ENCODE measurements at regions not wholly inside any gene's neighbourhood (a gene's known extent, or its start where the extent isn't known, plus 50 kb on each side); places are given as distances from the start of the nearest gene placed in this dataset.
"Not testable (repeated sequence)": the region's sequence is repeated elsewhere in the genome, so short reads cannot be mapped to it uniquely, and the experiment has no call there.

GRCh38 chr22:48628891-48629543 lies 1198.7 kb downstream of the BRD1 start:
- no peak for TF ChIP-seq CTCF (IDR thresholded peaks at IDR 0.05; ENCODE audit: low read depth, low read length, missing control alignments)
- DNase-seq (ENCODE audit: extremely low read depth, low read depth): no peak
- no peak overlapping the region for H3K4me3 ChIP-seq (replicated peaks; ENCODE audit: low read depth, low read length)

GRCh38 chr22:48627966-48628365 lies 1199.7 kb downstream of the BRD1 start:
- no peak overlapping the region for H3K4me3 ChIP-seq (replicated peaks; ENCODE audit: low read depth, low read length)
- TF ChIP-seq CTCF (IDR thresholded peaks at IDR 0.05; ENCODE audit: low read depth, low read length, missing control alignments): no peak
- no peak for DNase-seq (ENCODE audit: extremely low read depth, low read depth)

DNA sequence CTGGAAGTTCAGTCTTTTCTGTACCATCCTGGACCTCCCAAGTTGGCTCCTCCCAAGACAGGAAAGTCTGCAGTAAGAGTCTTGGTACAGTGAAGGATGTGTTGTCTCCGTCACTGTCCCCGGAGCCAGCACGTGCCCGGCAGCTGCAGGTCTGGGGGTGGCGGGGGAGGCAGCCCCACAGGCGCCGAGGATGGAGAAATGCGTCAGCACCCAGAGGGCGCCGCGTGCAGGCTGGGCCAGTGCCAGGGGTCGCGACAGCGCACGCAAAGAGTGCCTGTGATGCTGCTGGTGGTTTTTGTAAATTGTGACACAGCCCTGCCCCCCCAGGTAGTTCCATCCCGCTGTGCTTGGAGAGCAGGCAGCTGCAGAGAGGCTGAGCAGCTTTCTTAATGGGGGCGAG lies 1200.5 kb downstream of the BRD1 start:
- H3K4me3 ChIP-seq (replicated peaks; ENCODE audit: low read depth, low read length): no peak overlapping the region
- no peak for DNase-seq (ENCODE audit: extremely low read depth, low read depth)
- TF ChIP-seq CTCF (IDR thresholded peaks at IDR 0.05; ENCODE audit: low read depth, low read length, missing control alignments): no peak

DNA sequence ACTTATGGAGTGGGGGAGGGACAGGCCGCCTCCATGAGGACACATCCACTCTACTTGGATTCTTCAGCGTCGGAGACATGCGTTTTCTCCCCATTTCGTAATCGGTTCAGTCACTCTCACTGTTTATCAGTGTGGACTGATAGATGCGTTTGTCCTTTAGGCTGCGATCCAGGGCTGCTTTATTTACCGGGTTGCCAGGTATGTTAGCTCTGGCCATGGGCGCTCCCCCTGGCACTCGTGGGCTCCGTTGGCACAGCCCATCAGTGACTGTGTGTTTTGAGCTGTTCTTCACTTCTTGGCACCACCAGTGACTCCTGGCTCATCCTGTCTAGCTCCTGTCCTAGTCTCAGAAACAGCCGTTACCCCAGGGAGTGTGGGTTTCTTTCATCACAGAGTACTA lies 1203.3 kb downstream of the BRD1 start:
- DNase-seq (ENCODE audit: extremely low read depth, low read depth): no peak
- H3K4me3 ChIP-seq (replicated peaks; ENCODE audit: low read depth, low read length): no peak overlapping the region
- TF ChIP-seq CTCF (IDR thresholded peaks at IDR 0.05; ENCODE audit: low read depth, low read length, missing control alignments): no peak

- no peak for DNase-seq (ENCODE audit: extremely low read depth, low read depth)
- TF ChIP-seq CTCF (IDR thresholded peaks at IDR 0.05; ENCODE audit: low read depth, low read length, missing control alignments): no peak
- H3K4me3 ChIP-seq (replicated peaks; ENCODE audit: low read depth, low read length): no peak overlapping the region
Observed at GRCh38 chr22:48622891-48623545, 1204.7 kb downstream of the BRD1 start.

GRCh38 chr22:48621085-48621484 lies 1206.6 kb downstream of the BRD1 start:
- DNase-seq (ENCODE audit: extremely low read depth, low read depth): no peak
- TF ChIP-seq CTCF (IDR thresholded peaks at IDR 0.05; ENCODE audit: low read depth, low read length, missing control alignments): no peak
- H3K4me3 ChIP-seq (replicated peaks; ENCODE audit: low read depth, low read length): no peak overlapping the region

DNA sequence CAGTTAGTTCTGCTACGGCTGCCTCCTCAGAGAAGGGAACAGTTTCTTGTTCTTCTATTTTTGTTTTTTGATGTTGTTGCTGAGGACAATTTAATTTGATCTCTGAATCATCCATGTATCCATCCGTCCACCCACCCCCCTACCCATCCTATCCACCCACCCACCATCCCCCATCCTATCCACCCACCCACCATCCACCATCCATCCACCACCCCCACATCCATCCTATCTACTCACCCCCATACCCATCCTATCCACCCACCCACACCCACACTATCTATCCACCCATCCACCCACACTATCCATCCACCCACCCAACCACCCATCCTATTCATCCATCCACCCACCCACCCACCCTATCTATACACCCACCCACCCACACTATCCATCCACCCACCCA lies 1207.2 kb downstream of the BRD1 start:
- H3K4me3 ChIP-seq (replicated peaks; ENCODE audit: low read depth, low read length): not testable (repeated sequence)

More for the DNA sequence above, 1207.2 kb downstream of the BRD1 start:
- DNase-seq (ENCODE audit: extremely low read depth, low read depth): not testable (repeated sequence)
